ENCODE measurements at regions not wholly inside any gene's neighbourhood (a gene's known extent, or its start where the extent isn't known, plus 50 kb on each side); places are given as distances from the start of the nearest gene placed in this dataset.

GRCh38 chr6:133040803-133041419 lies 200.2 kb upstream of the EYA4 start:
- DNase-seq (ENCODE audit: extremely low spot score, insufficient read length, low read depth) = no peak
- FAIRE-seq = no peak

- no peak for FAIRE-seq
These were observed 198.5 kb upstream of the EYA4 start for GRCh38 chr6:133042550-133043120.

GRCh38 chr6:133046576-133046975 lies 194.6 kb upstream of the EYA4 start:
- DNase-seq (ENCODE audit: extremely low spot score, insufficient read length, low read depth) = no peak
- FAIRE-seq = no peak

More at GRCh38 chr6:133042550-133043120, 198.5 kb upstream of the EYA4 start:
- no peak for DNase-seq (ENCODE audit: extremely low spot score, insufficient read length, low read depth)

- DNase-seq (ENCODE audit: extremely low spot score, insufficient read length, low read depth) = no peak
- FAIRE-seq = no peak
These were observed 194.0 kb upstream of the EYA4 start for GRCh38 chr6:133047065-133047665.

GRCh38 chr6:133047706-133048105 lies 193.5 kb upstream of the EYA4 start:
- FAIRE-seq = no peak

GRCh38 chr6:133051240-133051639 lies 189.9 kb upstream of the EYA4 start:
- no peak for DNase-seq (ENCODE audit: extremely low spot score, insufficient read length, low read depth)
- no peak for FAIRE-seq

More at GRCh38 chr6:133047706-133048105, 193.5 kb upstream of the EYA4 start:
- DNase-seq (ENCODE audit: extremely low spot score, insufficient read length, low read depth) = no peak

GRCh38 chr6:133052465-133052864 lies 188.7 kb upstream of the EYA4 start:
- DNase-seq (ENCODE audit: extremely low spot score, insufficient read length, low read depth) (no peak), FAIRE-seq (no peak)

GRCh38 chr6:133055441-133055966 lies 185.7 kb upstream of the EYA4 start:
- FAIRE-seq = no peak

GRCh38 chr6:133057352-133057751 lies 183.8 kb upstream of the EYA4 start:
- FAIRE-seq = no peak

More at GRCh38 chr6:133055441-133055966, 185.7 kb upstream of the EYA4 start:
- DNase-seq (ENCODE audit: extremely low spot score, insufficient read length, low read depth) = no peak

GRCh38 chr6:133062077-133062476 lies 179.1 kb upstream of the EYA4 start:
- FAIRE-seq (no peak), DNase-seq (ENCODE audit: extremely low spot score, insufficient read length, low read depth) (no peak)

More at GRCh38 chr6:133057352-133057751, 183.8 kb upstream of the EYA4 start:
- DNase-seq (ENCODE audit: extremely low spot score, insufficient read length, low read depth) = no peak

- no peak for DNase-seq (ENCODE audit: extremely low spot score, insufficient read length, low read depth)
- no peak for FAIRE-seq
These were observed 178.4 kb upstream of the EYA4 start for GRCh38 chr6:133062696-133063306.

GRCh38 chr6:133067960-133068359 lies 173.2 kb upstream of the EYA4 start:
- no peak for FAIRE-seq
- no peak for DNase-seq (ENCODE audit: extremely low spot score, insufficient read length, low read depth)

GRCh38 chr6:133070410-133071043 lies 170.6 kb upstream of the EYA4 start:
- DNase-seq (ENCODE audit: extremely low spot score, insufficient read length, low read depth) = no peak

GRCh38 chr6:133079901-133080300 lies 161.3 kb upstream of the EYA4 start:
- FAIRE-seq (no peak), DNase-seq (ENCODE audit: extremely low spot score, insufficient read length, low read depth) (no peak)

More at GRCh38 chr6:133070410-133071043, 170.6 kb upstream of the EYA4 start:
- no peak for FAIRE-seq

- no peak for FAIRE-seq
- no peak for DNase-seq (ENCODE audit: extremely low spot score, insufficient read length, low read depth)
These were observed 157.7 kb upstream of the EYA4 start for GRCh38 chr6:133083248-133083967.

GRCh38 chr6:133085471-133085870 lies 155.7 kb upstream of the EYA4 start:
- FAIRE-seq (no peak), DNase-seq (ENCODE audit: extremely low spot score, insufficient read length, low read depth) (no peak)

GRCh38 chr6:133085896-133086295 lies 155.3 kb upstream of the EYA4 start:
- FAIRE-seq (no peak), DNase-seq (ENCODE audit: extremely low spot score, insufficient read length, low read depth) (no peak)

- no peak for DNase-seq (ENCODE audit: extremely low spot score, insufficient read length, low read depth)
- FAIRE-seq = peak; percentile 39
These were observed 152.0 kb upstream of the EYA4 start for GRCh38 chr6:133088931-133089695.

- DNase-seq (ENCODE audit: extremely low spot score, insufficient read length, low read depth) (no peak), FAIRE-seq (no peak)
These were observed 149.0 kb upstream of the EYA4 start for GRCh38 chr6:133092199-133092598.

Measured in GM18507 (cell line).